GM18508 (cell line): ENCODE measurements at regions not wholly inside any gene's neighbourhood (a gene's known extent, or its start where the extent isn't known, plus 50 kb on each side); places are given as distances from the start of the nearest gene placed in this dataset.
"Not testable (repeated sequence)": the region's sequence is repeated elsewhere in the genome, so short reads cannot be mapped to it uniquely, and the experiment has no call there.

Experiments used
- ATAC-seq: cut with Tn5 transposase; IDR thresholded peaks from one replicate; pipeline ENCODE4 v1.9.1; 2021; ENCODE audit warnings: moderate number of reproducible peaks; ENCODE audit not compliant: insufficient read depth, unreplicated experiment

- no peak for ATAC-seq
Measured at GRCh38 chr3:145696011-145696410, 465.0 kb downstream of the PLOD2 start.

- ATAC-seq = no peak
Measured at GRCh38 chr3:145698250-145698649, 462.7 kb downstream of the PLOD2 start.

GRCh38 chr3:145698749-145699148 is 462.2 kb downstream of the PLOD2 start:
- ATAC-seq = no peak

GRCh38 chr3:145704020-145704419 is 457.0 kb downstream of the PLOD2 start:
- ATAC-seq = no peak

- not testable (repeated sequence) for ATAC-seq
Measured at GRCh38 chr3:145709779-145710178, 451.2 kb downstream of the PLOD2 start.

GRCh38 chr3:145716519-145716918 is 444.5 kb downstream of the PLOD2 start:
- no peak for ATAC-seq

DNA sequence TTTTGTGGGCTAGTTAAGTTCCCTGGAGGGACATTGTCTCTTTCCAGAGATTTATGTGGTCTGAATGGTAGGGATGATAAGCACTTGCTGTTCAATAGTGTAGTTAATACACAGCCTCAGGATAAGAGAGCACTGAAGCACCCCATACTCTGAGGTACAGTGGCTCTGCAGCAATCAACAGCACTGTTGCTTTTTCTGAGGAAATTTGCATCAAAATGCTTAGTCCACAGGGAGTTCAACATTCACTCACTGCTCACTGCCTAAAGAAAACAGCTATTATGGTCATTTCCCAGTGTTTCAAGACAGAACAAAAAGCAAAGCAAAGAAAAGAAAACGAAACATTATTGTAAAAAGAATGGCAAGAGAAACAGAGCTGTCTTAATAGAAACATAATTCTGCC is 441.9 kb downstream of the PLOD2 start:
- ATAC-seq = no peak

DNA sequence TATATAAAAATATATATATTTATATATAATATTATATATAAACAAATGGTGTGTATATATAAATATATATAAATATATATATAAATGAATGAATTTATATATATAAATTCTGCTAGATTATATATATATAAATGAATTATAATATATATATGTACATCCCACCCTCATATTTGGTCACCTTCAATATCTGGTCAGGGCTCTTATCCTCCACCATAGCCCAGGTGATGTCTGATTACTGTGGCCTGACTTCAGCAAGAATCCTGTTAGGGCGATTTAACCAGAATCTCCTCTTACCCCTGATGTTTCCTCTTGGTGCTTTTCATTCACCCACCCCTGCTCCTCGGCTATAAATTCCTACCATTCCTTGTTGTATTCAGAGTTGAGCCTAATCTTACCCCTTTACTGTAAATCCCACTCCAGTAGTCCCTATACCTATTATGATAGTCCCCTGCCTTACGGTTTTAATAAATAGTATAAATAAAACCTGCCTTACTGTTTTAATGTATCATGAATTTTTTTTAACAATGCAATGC is 439.6 kb downstream of the PLOD2 start:
- no peak for ATAC-seq

GRCh38 chr3:145721815-145722214 is 439.2 kb downstream of the PLOD2 start:
- ATAC-seq = no peak

DNA sequence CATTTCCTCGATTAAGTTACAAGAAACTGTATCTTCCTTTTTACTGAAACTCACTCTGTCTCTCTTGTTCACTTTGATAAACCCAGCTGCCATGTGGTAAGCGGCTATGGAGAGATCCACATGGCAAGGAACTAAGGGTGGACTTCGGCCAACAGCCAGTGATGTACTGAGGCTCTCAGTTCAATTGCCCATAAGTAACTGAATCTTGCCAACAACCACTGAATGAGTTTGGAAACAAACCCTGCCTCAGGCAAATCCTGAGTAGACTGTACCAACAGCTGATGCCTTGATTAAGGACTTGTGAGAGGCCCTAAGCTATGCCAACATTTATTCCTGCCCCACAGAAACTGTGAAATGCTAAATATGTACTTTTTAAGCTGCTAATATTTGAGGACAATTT is 433.5 kb downstream of the PLOD2 start:
- no peak for ATAC-seq

DNA sequence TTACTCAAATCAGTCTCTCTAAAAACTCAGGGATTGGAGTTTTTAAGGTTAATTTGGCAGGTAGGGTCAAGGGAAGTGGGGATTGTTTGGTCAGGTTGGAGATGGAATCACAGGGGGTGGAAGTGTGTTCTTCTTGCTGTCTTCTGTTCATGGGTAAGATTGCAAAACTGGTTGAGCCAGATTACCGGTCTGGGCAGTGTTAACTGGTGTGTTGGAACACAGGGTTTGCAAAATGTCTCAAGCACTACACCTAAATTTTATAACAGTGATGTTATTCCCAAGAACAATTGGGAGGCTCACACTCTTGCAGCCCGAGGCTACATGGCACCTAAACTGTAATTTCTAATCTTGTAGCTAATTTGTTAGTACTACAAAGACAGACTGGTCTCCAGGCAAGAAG is 425.4 kb downstream of the PLOD2 start:
- no peak for ATAC-seq

GRCh38 chr3:145737952-145738351 is 423.0 kb downstream of the PLOD2 start:
- ATAC-seq = no peak

DNA sequence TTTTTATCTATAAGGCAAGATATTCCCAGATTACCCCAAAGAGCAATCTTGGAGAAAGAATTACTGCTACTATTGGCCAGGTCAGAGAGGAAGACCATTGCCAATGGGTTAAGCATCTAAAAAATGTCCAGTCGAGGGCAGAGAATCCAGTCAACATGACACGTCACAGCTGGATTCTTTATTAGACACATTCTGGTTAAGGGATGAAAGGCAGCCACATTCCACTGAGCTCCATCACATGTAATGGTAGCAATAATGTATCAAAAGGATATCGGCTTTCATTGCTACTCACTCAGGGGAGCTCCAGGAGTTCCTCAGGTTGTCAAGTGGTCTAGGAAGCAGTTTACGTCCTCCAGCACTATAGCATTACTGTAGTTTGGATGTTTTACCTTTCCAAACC is 421.1 kb downstream of the PLOD2 start:
- ATAC-seq = no peak

DNA sequence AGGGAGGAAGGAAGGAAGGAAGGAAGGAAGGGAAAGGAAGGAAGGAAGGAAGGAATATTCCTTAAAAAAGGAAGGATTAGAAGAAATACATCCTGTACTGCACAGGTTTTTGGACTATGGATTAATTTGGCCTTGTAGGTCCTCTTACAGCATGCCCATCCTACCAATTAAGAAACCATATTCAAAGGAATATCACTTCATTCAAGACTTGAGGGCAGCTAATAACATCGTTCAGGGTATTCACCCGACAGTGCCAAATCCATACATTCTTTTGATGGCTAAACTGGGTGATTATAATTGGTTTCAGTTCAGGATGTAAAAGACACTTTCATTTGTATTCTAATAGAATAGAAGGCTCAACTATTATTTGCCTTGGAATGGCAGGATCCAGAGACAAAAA is 410.3 kb downstream of the PLOD2 start:
- ATAC-seq = no peak

- no peak for ATAC-seq
Measured at GRCh38 chr3:145752576-145752975, 408.4 kb downstream of the PLOD2 start.

GRCh38 chr3:145754605-145755289 is 406.2 kb downstream of the PLOD2 start:
- no peak for ATAC-seq

GRCh38 chr3:145760036-145760435 is 400.9 kb downstream of the PLOD2 start:
- ATAC-seq = no peak

DNA sequence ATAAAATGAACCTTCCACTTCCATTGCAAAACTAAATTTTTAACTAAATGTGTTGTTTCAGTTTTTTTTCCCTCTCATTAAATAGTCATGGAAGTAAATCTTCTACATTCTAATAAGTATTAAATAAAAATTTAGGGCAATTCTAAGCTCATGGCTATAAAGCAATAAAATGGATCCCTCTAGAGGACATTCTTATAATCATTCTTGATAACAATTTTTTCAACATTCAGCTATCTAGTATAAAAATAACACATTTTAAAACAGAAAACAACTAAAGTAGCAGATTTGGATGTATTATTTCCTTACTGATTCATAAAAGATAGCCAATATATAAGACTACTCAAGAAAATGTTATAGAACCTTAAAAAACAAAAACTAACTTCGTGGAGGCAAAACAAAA is 393.1 kb downstream of the PLOD2 start:
- ATAC-seq = no peak

GRCh38 chr3:145776782-145777408 is 384.1 kb downstream of the PLOD2 start:
- ATAC-seq = no peak

- ATAC-seq = no peak
Measured at GRCh38 chr3:145780301-145780700, 380.7 kb downstream of the PLOD2 start.

DNA sequence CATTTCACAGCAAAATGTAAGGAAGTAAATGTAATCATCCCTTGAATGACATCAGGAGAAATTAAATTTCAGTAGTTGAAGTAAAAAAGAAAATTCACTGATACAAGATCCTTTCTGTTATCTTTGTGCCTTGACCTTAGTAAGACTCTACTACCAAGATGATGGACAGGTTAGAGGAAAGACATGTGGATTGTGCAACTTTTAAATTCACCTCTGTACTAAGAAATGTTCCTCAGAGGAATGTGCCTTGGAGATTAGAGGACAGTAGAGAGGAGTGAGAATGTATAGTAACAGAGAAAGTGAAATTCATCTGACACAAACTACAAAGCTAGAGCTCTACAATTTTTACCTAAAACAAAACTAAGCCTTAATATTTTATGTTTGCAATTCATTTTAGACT is 375.3 kb downstream of the PLOD2 start:
- no peak for ATAC-seq

DNA sequence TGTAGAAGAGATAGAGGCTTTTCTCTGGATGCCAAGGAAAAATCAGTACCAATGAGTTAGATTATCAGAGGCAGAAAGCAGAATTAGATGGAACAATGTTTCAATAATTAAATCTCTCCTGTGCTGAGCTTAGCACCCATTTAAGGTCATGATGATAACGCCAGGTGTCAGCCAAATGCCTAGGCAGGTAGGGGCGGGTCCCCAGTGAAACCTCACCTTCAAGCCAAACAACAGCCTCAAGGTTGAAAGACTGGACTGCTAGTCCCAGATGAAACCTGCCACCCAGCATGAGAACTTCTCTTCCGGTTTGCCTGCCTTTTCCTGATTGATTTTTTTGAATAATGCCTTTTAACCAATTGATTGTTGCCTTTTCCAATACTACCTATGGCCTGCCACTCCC is 363.0 kb downstream of the PLOD2 start:
- no peak for ATAC-seq
